ENCODE measurements at regions not wholly inside any gene's neighbourhood (a gene's known extent, or its start where the extent isn't known, plus 50 kb on each side); places are given as distances from the start of the nearest gene placed in this dataset.

GRCh38 chr2:19700861-19701585, 200.8 kb downstream of the TTC32 start:
- WGBS (ENCODE audit: insufficient coverage) = 71% methylated on average over 8 of the region's 10 CpGs
- Histone ChIP-seq H3K27ac (ENCODE audit: low read depth, low read length) (no peak overlapping the region), H3K9me3 (ENCODE audit: control insufficient read depth, insufficient read depth, low read length) (no peaks in the 10 kb centered on the region), H3K4me3 (ENCODE audit: low read depth, low read length) (no peak overlapping the region), H3K4me1 (ENCODE audit: control insufficient read depth, insufficient read depth, low read length) (no peaks in the 10 kb centered on the region), H3K36me3 (ENCODE audit: control insufficient read depth, insufficient read depth, low read length) (no peaks in the 10 kb centered on the region), H3K27me3 (ENCODE audit: control insufficient read depth, insufficient read depth, low read length) (no peaks in the 10 kb centered on the region)
- DNase-seq (ENCODE audit: low read depth in 4 of 6, low spot score in 6 of 6) = no peak

GRCh38 chr2:19697131-19697530, 204.7 kb downstream of the TTC32 start:
- Histone ChIP-seq H3K27me3 (ENCODE audit: control insufficient read depth, insufficient read depth, low read length) (no peaks in the 10 kb centered on the region), H3K36me3 (ENCODE audit: control insufficient read depth, insufficient read depth, low read length) (no peaks in the 10 kb centered on the region), H3K27ac (ENCODE audit: low read depth, low read length) (no peak overlapping the region), H3K4me1 (ENCODE audit: control insufficient read depth, insufficient read depth, low read length) (no peaks in the 10 kb centered on the region), H3K4me3 (ENCODE audit: low read depth, low read length) (no peak overlapping the region), H3K9me3 (ENCODE audit: control insufficient read depth, insufficient read depth, low read length) (no peaks in the 10 kb centered on the region)
- DNase-seq (ENCODE audit: low read depth in 4 of 6, low spot score in 6 of 6) = no peak
- 86% methylated on average over 2 of the region's 2 CpGs for WGBS (ENCODE audit: insufficient coverage)

DNA sequence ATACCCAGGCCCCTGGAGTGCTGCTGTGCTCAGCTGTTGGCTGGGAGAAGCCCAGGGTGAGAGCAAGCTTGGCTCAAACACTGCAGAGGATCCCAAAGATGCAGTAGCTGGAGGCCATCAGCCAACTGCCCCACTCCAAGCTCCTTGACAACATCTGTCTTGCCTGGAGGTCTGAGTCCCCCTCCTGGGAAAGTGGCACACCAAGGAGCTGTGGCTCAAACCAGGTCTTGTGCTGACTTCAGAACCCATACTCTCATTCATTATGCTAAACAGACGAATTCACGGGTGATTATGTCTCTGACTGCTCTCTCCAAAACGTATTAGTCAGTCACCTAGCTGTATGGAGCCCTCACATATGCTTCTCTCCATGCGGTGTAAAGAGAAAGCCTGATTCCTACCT, 206.1 kb downstream of the TTC32 start:
- Histone ChIP-seq H3K27ac (ENCODE audit: low read depth, low read length) (no peak overlapping the region), H3K36me3 (ENCODE audit: control insufficient read depth, insufficient read depth, low read length) (no peaks in the 10 kb centered on the region), H3K9me3 (ENCODE audit: control insufficient read depth, insufficient read depth, low read length) (no peaks in the 10 kb centered on the region), H3K4me3 (ENCODE audit: low read depth, low read length) (no peak overlapping the region), H3K27me3 (ENCODE audit: control insufficient read depth, insufficient read depth, low read length) (no peaks in the 10 kb centered on the region), H3K4me1 (ENCODE audit: control insufficient read depth, insufficient read depth, low read length) (no peaks in the 10 kb centered on the region)
- 90% methylated on average over 2 of the region's 4 CpGs for WGBS (ENCODE audit: insufficient coverage)
- DNase-seq (ENCODE audit: low read depth in 4 of 6, low spot score in 6 of 6) = no peak

DNA sequence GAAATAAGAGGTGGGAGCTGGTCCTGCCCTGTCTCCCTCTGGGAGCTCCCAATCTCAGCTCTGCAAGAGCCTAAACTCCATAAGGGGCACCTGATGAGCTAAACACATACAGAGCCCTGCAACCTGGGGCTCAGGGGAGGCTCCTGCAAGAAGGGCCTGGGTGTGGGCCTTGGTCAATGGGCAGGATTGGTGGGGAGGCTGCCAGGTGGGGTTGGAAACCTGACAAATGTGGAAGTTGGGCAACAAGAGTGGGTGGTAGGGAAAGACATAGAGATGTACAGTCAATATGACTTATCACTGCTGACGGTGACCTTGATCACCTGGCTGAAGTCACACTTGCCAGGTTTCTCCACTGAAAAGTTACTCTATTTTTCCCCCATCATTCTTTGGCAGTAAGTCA, 209.9 kb downstream of the TTC32 start:
- no peak overlapping the region for H3K27ac ChIP-seq (ENCODE audit: low read depth, low read length)
- DNase-seq (ENCODE audit: low read depth in 4 of 6, low spot score in 6 of 6) = no peak
- H3K9me3 ChIP-seq (ENCODE audit: control insufficient read depth, insufficient read depth, low read length) = no peaks in the 10 kb centered on the region
- 100% methylated on average over 1 of the region's 1 CpG for WGBS (ENCODE audit: insufficient coverage)
- no peak overlapping the region for H3K4me3 ChIP-seq (ENCODE audit: low read depth, low read length)
- no peaks in the 10 kb centered on the region for H3K36me3 ChIP-seq (ENCODE audit: control insufficient read depth, insufficient read depth, low read length)
- H3K27me3 ChIP-seq (ENCODE audit: control insufficient read depth, insufficient read depth, low read length) = no peaks in the 10 kb centered on the region
- no peaks in the 10 kb centered on the region for H3K4me1 ChIP-seq (ENCODE audit: control insufficient read depth, insufficient read depth, low read length)

GRCh38 chr2:19690429-19690828, 211.4 kb downstream of the TTC32 start:
- H3K27me3 ChIP-seq (ENCODE audit: control insufficient read depth, insufficient read depth, low read length) = no peaks in the 10 kb centered on the region
- H3K9me3 ChIP-seq (ENCODE audit: control insufficient read depth, insufficient read depth, low read length) = no peaks in the 10 kb centered on the region
- DNase-seq (ENCODE audit: low read depth in 4 of 6, low spot score in 6 of 6) = no peak
- H3K27ac ChIP-seq (ENCODE audit: low read depth, low read length) = no peak overlapping the region
- no peaks in the 10 kb centered on the region for H3K4me1 ChIP-seq (ENCODE audit: control insufficient read depth, insufficient read depth, low read length)
- 83% methylated on average over 2 of the region's 3 CpGs for WGBS (ENCODE audit: insufficient coverage)
- H3K4me3 ChIP-seq (ENCODE audit: low read depth, low read length) = no peak overlapping the region
- H3K36me3 ChIP-seq (ENCODE audit: control insufficient read depth, insufficient read depth, low read length) = no peaks in the 10 kb centered on the region

- no peak overlapping the region for H3K4me3 ChIP-seq (ENCODE audit: low read depth, low read length)
- no peak for DNase-seq (ENCODE audit: low read depth in 4 of 6, low spot score in 6 of 6)
- H3K4me1 ChIP-seq (ENCODE audit: control insufficient read depth, insufficient read depth, low read length) = no peaks in the 10 kb centered on the region
- no peaks in the 10 kb centered on the region for H3K9me3 ChIP-seq (ENCODE audit: control insufficient read depth, insufficient read depth, low read length)
- no peaks in the 10 kb centered on the region for H3K36me3 ChIP-seq (ENCODE audit: control insufficient read depth, insufficient read depth, low read length)
- H3K27me3 ChIP-seq (ENCODE audit: control insufficient read depth, insufficient read depth, low read length) = no peaks in the 10 kb centered on the region
- WGBS (ENCODE audit: insufficient coverage) = 99% methylated on average over 6 of the region's 6 CpGs
- H3K27ac ChIP-seq (ENCODE audit: low read depth, low read length) = no peak overlapping the region
These were observed 212.1 kb downstream of the TTC32 start for GRCh38 chr2:19689646-19690168.

DNA sequence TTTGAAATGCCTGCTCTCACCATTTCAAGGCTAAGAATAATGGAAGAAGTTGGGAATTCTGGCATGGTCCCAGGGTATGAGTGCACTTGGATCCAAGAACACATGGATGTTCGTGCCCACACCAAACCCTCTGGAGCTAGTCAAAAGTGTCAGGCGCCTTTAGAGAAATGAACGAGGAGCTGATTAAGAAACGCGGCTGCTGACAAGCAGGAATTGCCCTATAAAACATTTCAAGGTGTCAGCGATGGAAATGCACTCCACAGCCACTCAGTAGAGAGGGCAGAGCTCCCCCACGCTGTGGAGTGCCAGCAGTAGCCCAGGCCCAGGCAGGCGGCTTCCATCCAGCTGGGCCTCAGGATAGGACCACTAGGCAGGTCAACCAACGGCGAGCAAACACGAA, 213.7 kb downstream of the TTC32 start:
- H3K27ac ChIP-seq (ENCODE audit: low read depth, low read length) = no peak overlapping the region
- DNase-seq (ENCODE audit: low read depth in 4 of 6, low spot score in 6 of 6) = no peak
- H3K36me3 ChIP-seq (ENCODE audit: control insufficient read depth, insufficient read depth, low read length) = no peaks in the 10 kb centered on the region
- WGBS (ENCODE audit: insufficient coverage) = 85% methylated on average over 8 of the region's 11 CpGs
- H3K4me1 ChIP-seq (ENCODE audit: control insufficient read depth, insufficient read depth, low read length) = no peaks in the 10 kb centered on the region
- H3K27me3 ChIP-seq (ENCODE audit: control insufficient read depth, insufficient read depth, low read length) = no peaks in the 10 kb centered on the region
- H3K4me3 ChIP-seq (ENCODE audit: low read depth, low read length) = no peak overlapping the region
- H3K9me3 ChIP-seq (ENCODE audit: control insufficient read depth, insufficient read depth, low read length) = no peaks in the 10 kb centered on the region

- Histone ChIP-seq H3K36me3 (ENCODE audit: control insufficient read depth, insufficient read depth, low read length) (no peaks in the 10 kb centered on the region), H3K27ac (ENCODE audit: low read depth, low read length) (no peak overlapping the region), H3K9me3 (ENCODE audit: control insufficient read depth, insufficient read depth, low read length) (no peaks in the 10 kb centered on the region), H3K4me3 (ENCODE audit: low read depth, low read length) (no peak overlapping the region), H3K4me1 (ENCODE audit: control insufficient read depth, insufficient read depth, low read length) (no peaks in the 10 kb centered on the region), H3K27me3 (ENCODE audit: control insufficient read depth, insufficient read depth, low read length) (no peaks in the 10 kb centered on the region)
- DNase-seq (ENCODE audit: low read depth in 4 of 6, low spot score in 6 of 6) = peak in 1 of 6 donors; percentile 20
- WGBS (ENCODE audit: insufficient coverage) = no CpG with 5 or more reads among the region's 2 CpGs
These were observed 214.6 kb downstream of the TTC32 start for GRCh38 chr2:19687017-19687659.

DNA sequence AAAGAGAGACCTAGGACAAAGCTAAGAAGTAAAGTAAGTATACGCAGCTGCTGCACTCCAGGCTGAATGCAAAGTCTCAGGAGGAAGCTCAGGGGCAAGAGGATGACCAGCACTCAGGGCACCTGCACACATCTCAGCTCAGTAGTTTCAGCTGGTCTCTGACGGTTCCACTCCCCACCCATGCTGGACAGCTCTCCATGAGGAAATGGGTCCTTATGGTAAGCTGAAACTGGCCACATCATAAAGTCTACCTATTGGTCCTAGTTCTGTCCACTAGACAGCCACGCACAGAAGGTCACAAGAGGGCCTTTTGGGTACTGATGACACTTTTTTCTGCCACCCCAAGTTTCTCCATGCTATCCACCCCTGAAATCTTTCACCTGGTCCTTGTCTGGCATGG, 215.3 kb downstream of the TTC32 start:
- H3K27me3 ChIP-seq (ENCODE audit: control insufficient read depth, insufficient read depth, low read length) = no peaks in the 10 kb centered on the region
- H3K4me3 ChIP-seq (ENCODE audit: low read depth, low read length) = no peak overlapping the region
- no peak for DNase-seq (ENCODE audit: low read depth in 4 of 6, low spot score in 6 of 6)
- no peaks in the 10 kb centered on the region for H3K36me3 ChIP-seq (ENCODE audit: control insufficient read depth, insufficient read depth, low read length)
- no peaks in the 10 kb centered on the region for H3K9me3 ChIP-seq (ENCODE audit: control insufficient read depth, insufficient read depth, low read length)
- H3K27ac ChIP-seq (ENCODE audit: low read depth, low read length) = no peak overlapping the region
- 57% methylated on average over 3 of the region's 3 CpGs for WGBS (ENCODE audit: insufficient coverage)
- H3K4me1 ChIP-seq (ENCODE audit: control insufficient read depth, insufficient read depth, low read length) = no peaks in the 10 kb centered on the region

GRCh38 chr2:19685731-19686130, 216.1 kb downstream of the TTC32 start:
- Histone ChIP-seq H3K9me3 (ENCODE audit: control insufficient read depth, insufficient read depth, low read length) (no peaks in the 10 kb centered on the region), H3K4me3 (ENCODE audit: low read depth, low read length) (no peak overlapping the region), H3K4me1 (ENCODE audit: control insufficient read depth, insufficient read depth, low read length) (no peaks in the 10 kb centered on the region), H3K36me3 (ENCODE audit: control insufficient read depth, insufficient read depth, low read length) (no peaks in the 10 kb centered on the region), H3K27me3 (ENCODE audit: control insufficient read depth, insufficient read depth, low read length) (no peaks in the 10 kb centered on the region), H3K27ac (ENCODE audit: low read depth, low read length) (no peak overlapping the region)
- WGBS (ENCODE audit: insufficient coverage) = 86% methylated on average over 1 of the region's 1 CpG
- no peak for DNase-seq (ENCODE audit: low read depth in 4 of 6, low spot score in 6 of 6)

All from spinal cord (tissue), 9 donors.